Natural killer cell (primary cell): ENCODE measurements at regions not wholly inside any gene's neighbourhood (a gene's known extent, or its start where the extent isn't known, plus 50 kb on each side); places are given as distances from the start of the nearest gene placed in this dataset.

Experiments
- ATAC-seq, 3 donors: fragments of 150-1000 bp in 2 of 3; fragments of 200-7000 bp in 1 of 3; cut with Tn5 transposase; 1 replicate in 1 of 3; 2 replicates in 2 of 3; pipeline ENCODE4 v1.10.0; 2021; ENCODE audit warnings: mild to moderate bottlenecking in 2 of 3, moderate library complexity in 2 of 3
- DNase-seq, 2 donors: peaks; one replicate each; pipeline versions ENCODE4 v3.0.0 to v3.0.0-alpha.2; 2013 to 2021; ENCODE audit warnings: mixed read lengths in 1 of 2
- H3K27ac ChIP-seq: one replicate; pipeline ENCODE4 v1.5.1; 2013; ENCODE audit warnings: mild to moderate bottlenecking, low read length
- H3K27me3 ChIP-seq: one replicate; pipeline ENCODE4 v1.6.1; 2013; ENCODE audit warnings: low read length; ENCODE audit not compliant: control insufficient read depth, insufficient read depth
- H3K36me3 ChIP-seq: one replicate; pipeline ENCODE4 v1.6.1; 2013; ENCODE audit warnings: low read length; ENCODE audit not compliant: control insufficient read depth, insufficient read depth
- H3K4me1 ChIP-seq: one replicate; pipeline ENCODE4 v1.6.1; 2013; ENCODE audit warnings: low read length; ENCODE audit not compliant: control insufficient read depth, insufficient read depth
- H3K4me3 ChIP-seq: one replicate; pipeline ENCODE4 v1.5.1; 2013; ENCODE audit warnings: low read length
- H3K9me3 ChIP-seq: one replicate; pipeline ENCODE4 v1.6.1; 2013; ENCODE audit warnings: low read length; ENCODE audit not compliant: control insufficient read depth, insufficient read depth
- H3K27ac Mint-ChIP-seq, 2 donors: one replicate each; pipeline ENCODE4 v1.8.0; 2022; ENCODE audit warnings: mild to moderate bottlenecking in 2 of 2, mixed read lengths in 2 of 2, moderate library complexity in 1 of 2
- H3K27me3 Mint-ChIP-seq, 2 donors: one replicate each; pipeline ENCODE4 v1.8.0; 2022; ENCODE audit warnings: low read depth in 2 of 2, mixed read lengths in 2 of 2
- H3K36me3 Mint-ChIP-seq: one replicate; pipeline ENCODE4 v1.8.0; 2022; ENCODE audit warnings: mixed read lengths
- H3K4me1 Mint-ChIP-seq, 2 donors: one replicate each; pipeline ENCODE4 v1.8.0; 2022; ENCODE audit warnings: mixed read lengths in 2 of 2
- H3K4me3 Mint-ChIP-seq: one replicate; pipeline ENCODE4 v1.8.0; 2022; ENCODE audit warnings: mild to moderate bottlenecking, moderate library complexity, mixed read lengths
- H3K9me3 Mint-ChIP-seq, 2 donors: one replicate each; pipeline ENCODE4 v1.8.0; 2022; ENCODE audit warnings: mixed read lengths in 2 of 2
- WGBS: methylation state at CpG from one replicate; pipeline ENCODE4 v1.1.7; 2013; ENCODE audit warnings: missing lambda C conversion rate; ENCODE audit not compliant: insufficient coverage; 5-methylcytosine and 5-hydroxymethylcytosine counted together
- intact Hi-C: fragments of 100-400 bp; cut with micrococcal nuclease; formaldehyde crosslinking; loops from one replicate; pipeline ENCODE4 v1.14.2; 2022
- TF ChIP-seq, protein P1 (sequence below): fragments of 200-600 bp; IDR thresholded peaks from one replicate; pipeline ENCODE4 v1.8.0; 2022; ENCODE audit warnings: antibody characterized with exemption

DNA sequence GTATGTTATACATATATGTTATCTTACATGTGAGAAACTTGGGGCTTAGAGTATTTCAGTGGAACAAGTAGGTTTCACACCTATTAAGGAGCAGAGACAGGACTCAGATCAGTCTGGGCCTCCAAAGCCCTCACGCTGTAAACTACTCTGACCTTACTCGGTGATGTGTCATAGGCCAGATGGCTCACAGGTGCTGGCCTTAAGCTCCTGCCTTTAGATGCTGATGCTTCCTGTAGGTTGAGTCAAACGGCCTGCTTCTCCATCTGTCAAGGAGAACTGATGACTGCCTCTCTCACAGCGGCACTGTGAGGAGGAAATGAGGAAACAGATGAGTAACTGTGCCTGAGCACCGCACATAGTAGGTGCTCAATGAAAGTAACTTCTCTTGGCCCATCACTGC lies 312.6 kb upstream of the COBL start:
- H3K4me3 ChIP-seq = no peak overlapping the region
- Mint-ChIP-seq H3K4me1 (no peaks in the 10 kb centered on the region), H3K36me3 (no peaks in the 10 kb centered on the region), H3K27ac (no peak overlapping the region), H3K4me3 (no peak overlapping the region), H3K27me3 (no peaks in the 10 kb centered on the region), H3K9me3 (peaks cover 6 to 16% of the 10 kb centered on the region in 2 donors)
- H3K9me3 ChIP-seq = peaks cover 8% of the 10 kb centered on the region
- DNase-seq (no peak), ATAC-seq (no peak)
- H3K27ac ChIP-seq = no peak overlapping the region
- no peaks in the 10 kb centered on the region for H3K4me1 ChIP-seq
- TF ChIP-seq, protein P1, sequence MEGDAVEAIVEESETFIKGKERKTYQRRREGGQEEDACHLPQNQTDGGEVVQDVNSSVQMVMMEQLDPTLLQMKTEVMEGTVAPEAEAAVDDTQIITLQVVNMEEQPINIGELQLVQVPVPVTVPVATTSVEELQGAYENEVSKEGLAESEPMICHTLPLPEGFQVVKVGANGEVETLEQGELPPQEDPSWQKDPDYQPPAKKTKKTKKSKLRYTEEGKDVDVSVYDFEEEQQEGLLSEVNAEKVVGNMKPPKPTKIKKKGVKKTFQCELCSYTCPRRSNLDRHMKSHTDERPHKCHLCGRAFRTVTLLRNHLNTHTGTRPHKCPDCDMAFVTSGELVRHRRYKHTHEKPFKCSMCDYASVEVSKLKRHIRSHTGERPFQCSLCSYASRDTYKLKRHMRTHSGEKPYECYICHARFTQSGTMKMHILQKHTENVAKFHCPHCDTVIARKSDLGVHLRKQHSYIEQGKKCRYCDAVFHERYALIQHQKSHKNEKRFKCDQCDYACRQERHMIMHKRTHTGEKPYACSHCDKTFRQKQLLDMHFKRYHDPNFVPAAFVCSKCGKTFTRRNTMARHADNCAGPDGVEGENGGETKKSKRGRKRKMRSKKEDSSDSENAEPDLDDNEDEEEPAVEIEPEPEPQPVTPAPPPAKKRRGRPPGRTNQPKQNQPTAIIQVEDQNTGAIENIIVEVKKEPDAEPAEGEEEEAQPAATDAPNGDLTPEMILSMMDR = no peak
- H3K36me3 ChIP-seq = no peaks in the 10 kb centered on the region
- intact Hi-C loops = no loop called here
- H3K27me3 ChIP-seq = no peaks in the 10 kb centered on the region
- 64% methylated on average over 5 of the region's 5 CpGs for WGBS

DNA sequence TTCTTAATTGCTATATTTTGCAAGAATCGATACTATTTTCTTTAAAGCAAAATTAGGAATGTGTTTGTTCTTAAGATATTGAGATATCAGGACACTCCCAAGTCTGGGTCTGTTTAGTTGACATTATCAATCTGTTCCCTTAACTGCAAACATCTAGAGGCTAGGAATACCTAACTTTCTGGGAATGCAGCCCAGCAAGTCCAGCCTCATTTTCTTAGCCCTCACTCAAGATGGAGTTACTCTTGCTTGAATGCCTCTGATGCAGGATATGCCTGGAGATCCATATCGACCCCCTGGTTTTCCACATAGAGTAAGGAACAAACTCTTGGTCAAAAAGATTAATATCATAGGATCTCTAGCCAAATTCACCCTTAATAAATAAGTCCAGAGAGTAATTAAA lies 305.3 kb upstream of the COBL start:
- Mint-ChIP-seq H3K9me3 (peaks cover 15% of the 10 kb centered on the region in 2 donors), H3K4me1 (no peaks in the 10 kb centered on the region), H3K4me3 (no peak overlapping the region), H3K27me3 (no peaks in the 10 kb centered on the region), H3K36me3 (no peaks in the 10 kb centered on the region), H3K27ac (no peak overlapping the region)
- intact Hi-C loops = no loop called here
- DNase-seq (no peak), ATAC-seq (no peak)
- H3K4me3 ChIP-seq = no peak overlapping the region
- H3K9me3 ChIP-seq = peaks cover 8% of the 10 kb centered on the region
- 100% methylated on average over 1 of the region's 2 CpGs for WGBS
- TF ChIP-seq, protein P1 = no peak
- H3K27ac ChIP-seq = no peak overlapping the region
- no peaks in the 10 kb centered on the region for H3K4me1 ChIP-seq
- no peaks in the 10 kb centered on the region for H3K36me3 ChIP-seq
- H3K27me3 ChIP-seq = no peaks in the 10 kb centered on the region

DNA sequence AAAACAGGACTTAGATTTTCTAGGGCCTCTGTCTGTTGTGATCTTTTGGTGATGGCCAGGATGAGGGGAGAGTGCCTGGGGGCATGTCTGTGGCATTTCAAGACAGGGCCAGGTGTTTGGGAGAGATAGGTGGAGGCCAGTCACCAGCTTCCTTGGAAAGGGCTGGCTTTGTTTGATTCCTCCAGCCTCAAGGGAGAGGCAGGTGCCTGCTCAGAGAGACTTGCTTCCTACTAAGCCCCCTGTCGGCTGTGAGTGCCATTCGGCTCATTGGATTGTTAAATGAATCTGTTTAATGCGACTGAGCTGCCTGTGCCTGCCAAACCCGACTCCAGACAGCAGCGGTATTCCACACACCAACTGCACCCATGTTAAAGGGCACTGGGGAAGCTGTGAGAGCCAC lies 304.1 kb upstream of the COBL start:
- Histone ChIP-seq H3K27me3 (no peaks in the 10 kb centered on the region), H3K27ac (no peak overlapping the region), H3K4me3 (no peak overlapping the region), H3K4me1 (no peaks in the 10 kb centered on the region), H3K36me3 (no peaks in the 10 kb centered on the region), H3K9me3 (peaks cover 3% of the 10 kb centered on the region)
- no peak for DNase-seq
- Mint-ChIP-seq H3K4me3 (no peak overlapping the region), H3K9me3 (peaks cover 18 to 20% of the 10 kb centered on the region in 2 donors), H3K36me3 (no peaks in the 10 kb centered on the region), H3K4me1 (no peaks in the 10 kb centered on the region), H3K27me3 (no peaks in the 10 kb centered on the region), H3K27ac (no peak overlapping the region)
- intact Hi-C loops = no loop called here
- ATAC-seq = no peak
- TF ChIP-seq, protein P1 = no peak
- 50% methylated on average over 5 of the region's 5 CpGs for WGBS

DNA sequence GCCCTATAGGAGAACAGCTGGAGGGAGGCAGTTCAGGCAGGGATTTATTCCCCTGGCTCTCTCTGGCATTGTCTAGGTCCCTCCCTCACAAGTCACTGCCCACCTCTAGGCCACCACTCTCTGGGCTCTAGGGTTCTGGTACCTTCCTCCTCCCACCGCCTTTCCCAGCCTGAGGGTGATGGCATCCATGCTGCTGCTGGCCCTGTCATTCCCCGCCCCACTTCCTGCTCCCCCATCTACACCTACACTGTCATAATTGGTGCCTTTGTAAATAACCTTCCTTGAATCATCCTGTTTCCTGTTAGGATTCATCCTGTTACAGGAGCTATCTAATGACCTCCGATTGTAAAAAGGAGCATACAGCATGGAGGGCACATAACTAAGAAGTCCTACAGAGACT lies 303.3 kb upstream of the COBL start:
- Histone ChIP-seq H3K27me3 (no peaks in the 10 kb centered on the region), H3K36me3 (no peaks in the 10 kb centered on the region), H3K27ac (no peak overlapping the region), H3K9me3 (peaks cover 3% of the 10 kb centered on the region), H3K4me1 (no peaks in the 10 kb centered on the region), H3K4me3 (no peak overlapping the region)
- intact Hi-C loops = no loop called here
- Mint-ChIP-seq H3K36me3 (no peaks in the 10 kb centered on the region), H3K4me1 (no peaks in the 10 kb centered on the region), H3K9me3 (peaks cover 21 to 24% of the 10 kb centered on the region in 2 donors), H3K27ac (no peak overlapping the region), H3K4me3 (no peak overlapping the region), H3K27me3 (no peaks in the 10 kb centered on the region)
- TF ChIP-seq, protein P1 = no peak
- ATAC-seq (no peak), DNase-seq (no peak)
- 55% methylated on average over 3 of the region's 3 CpGs for WGBS
